HCT116 (cell line): ENCODE measurements at regions not wholly inside any gene's neighbourhood (a gene's known extent, or its start where the extent isn't known, plus 50 kb on each side); places are given as distances from the start of the nearest gene placed in this dataset.

Source experiments
- ATAC-seq: fragments of 200-7000 bp; cut with Tn5 transposase; 2 replicates; pipeline ENCODE4 v1.9.1; 2020; ENCODE audit warnings: mild to moderate bottlenecking, moderate library complexity
- BruUV-seq: library from RNA; stranded (reverse); fragments of 400-500 nt; replicated peaks from 2 replicates; lab custom pipeline; 2021; lab: Mats Ljungman, UMichigan
- CTCF ChIA-PET: fragments of 300-600 bp; sonication (Branson Sonifier 250); formaldehyde crosslinking; loops from one replicate; lab custom pipeline; 2021; ENCODE audit warnings: antibody characterized with exemption; lab: Charles Lee
- POLR2A ChIA-PET: fragments of 300-600, 350-600 bp; sonication (Branson Sonifier 250); formaldehyde crosslinking; loops from one replicate; lab custom pipeline; 2021; ENCODE audit warnings: antibody characterized with exemption; lab: Charles Lee
- RAD21 ChIA-PET, 2 experiments: fragments of 300-600 bp; sonication (Branson Sonifier 250); formaldehyde crosslinking; loops; one replicate each; lab custom pipeline; 2023; ENCODE audit warnings: low total read pairs in 2 of 2; ENCODE audit not compliant: uncharacterized antibody in 2 of 2, unreplicated experiment in 2 of 2, low non-redundant PET in 1 of 2; lab: Charles Lee
- DNase-seq: peaks from one replicate; pipeline ENCODE4 v3.0.0-alpha.2; 2010; ENCODE audit warnings: low read depth, low spot score
- H2AFZ ChIP-seq: fragments of 200-600 bp; shearing (Covaris generic), sonication (generic); 2 replicates; pipeline ENCODE4 v1.6.1; 2017; ENCODE audit warnings: low read depth, mixed run types, mixed read lengths, antibody characterized with exemption, low read length; ENCODE audit not compliant: poor library complexity, severe bottlenecking
- H3K27ac ChIP-seq: 2 replicates; pipeline ENCODE4 v1.5.1; 2012; ENCODE audit warnings: low read depth, low read length
- H3K27me3 ChIP-seq: fragments of 200-600 bp; sonication (generic); 2 replicates; pipeline ENCODE4 v1.6.1; 2016; ENCODE audit warnings: mixed run types, low read length, mixed read lengths; ENCODE audit not compliant: insufficient read depth
- H3K36me3 ChIP-seq, 2 experiments: fragments of 200-500 bp in 1 of 2; fragments of 200-600 bp in 1 of 2; sonication (Bioruptor generic) in 1 of 2; sonication (generic) in 1 of 2; 2 replicates each; pipeline versions ENCODE4 v1.5.1 to v1.6.1; 2014 to 2016; ENCODE audit warnings: low read length in 2 of 2, inconsistent platforms in 1 of 2, mixed read lengths in 1 of 2, mixed run types in 1 of 2; ENCODE audit not compliant: insufficient read depth in 2 of 2, control insufficient read depth in 1 of 2
- H3K4me1 ChIP-seq, 2 experiments: fragments of 200-600 bp in 1 of 2; sonication (generic) in 1 of 2; 2 replicates each; pipeline versions ENCODE4 v1.5.1 to v1.6.1; 2012 to 2017; ENCODE audit warnings: low read length in 2 of 2, inconsistent platforms in 1 of 2, mild to moderate bottlenecking in 1 of 2, mixed read lengths in 1 of 2, mixed run types in 1 of 2, moderate library complexity in 1 of 2; ENCODE audit not compliant: insufficient read depth in 2 of 2, control insufficient read depth in 1 of 2
- H3K4me2 ChIP-seq: fragments of 200-600 bp; sonication (generic); 2 replicates; pipeline ENCODE4 v1.6.1; 2017; ENCODE audit warnings: mixed run types, low read length, mixed read lengths
- H3K4me3 ChIP-seq, 2 experiments: fragments of 200-600 bp in 1 of 2; sonication (generic) in 1 of 2; replicated peaks in 1 of 2; 2 replicates each; pipeline ENCODE4 v1.5.1; 2011 to 2016; ENCODE audit warnings: low read length in 2 of 2, control low read depth in 1 of 2, low read depth in 1 of 2, mild to moderate bottlenecking in 1 of 2, mixed read lengths in 1 of 2, mixed run types in 1 of 2
- H3K79me2 ChIP-seq: fragments of 200-600 bp; sonication (generic); 2 replicates; pipeline ENCODE4 v1.6.1; 2017; ENCODE audit warnings: mild to moderate bottlenecking, mixed run types, low read length, moderate library complexity, mixed read lengths; ENCODE audit not compliant: insufficient read depth
- H3K9ac ChIP-seq: fragments of 200-600 bp; sonication (generic); 2 replicates; pipeline ENCODE4 v1.6.1; 2016; ENCODE audit warnings: low read length, mixed read lengths
- H3K9me2 ChIP-seq: fragments of 200-600 bp; sonication (generic), shearing (Covaris generic); 2 replicates; pipeline ENCODE4 v1.6.1; 2017; ENCODE audit warnings: mixed run types, mild to moderate bottlenecking, moderate library complexity; ENCODE audit not compliant: insufficient read depth
- H3K9me3 ChIP-seq, 2 experiments: fragments of 200-500 bp in 1 of 2; fragments of 200-600 bp in 1 of 2; sonication (Bioruptor generic) in 1 of 2; sonication (generic) in 1 of 2; 2 replicates each; pipeline ENCODE4 v1.6.1; 2014 to 2017; ENCODE audit warnings: low read length in 2 of 2, mixed read lengths in 2 of 2, inconsistent platforms in 1 of 2, low read depth in 1 of 2, mild to moderate bottlenecking in 1 of 2, mixed run types in 1 of 2, moderate library complexity in 1 of 2; ENCODE audit not compliant: control insufficient read depth in 1 of 2, insufficient read depth in 1 of 2
- H4K20me1 ChIP-seq: fragments of 200-600 bp; sonication (generic), shearing (Covaris generic); 2 replicates; pipeline ENCODE4 v1.6.1; 2017; ENCODE audit warnings: mixed run types, mild to moderate bottlenecking, moderate library complexity; ENCODE audit not compliant: insufficient read depth
- CBX3 ChIP-seq: IDR thresholded peaks from 2 replicates; pipeline ENCODE4 v1.6.1; 2012; ENCODE audit warnings: low read depth
- ELF1 ChIP-seq: IDR thresholded peaks from 2 replicates; pipeline ENCODE4 v1.6.1; 2012; ENCODE audit warnings: low read depth, borderline replicate concordance
- EZH2 ChIP-seq: fragments of 200-600 bp; sonication (generic); IDR thresholded peaks from 2 replicates; pipeline ENCODE4 v1.6.1; 2017; ENCODE audit warnings: antibody characterized with exemption, mixed run types
- EZH2phosphoT487 ChIP-seq: fragments of 200-600 bp; IDR thresholded peaks from 2 replicates; pipeline ENCODE4 v1.6.1; 2018; ENCODE audit warnings: antibody characterized with exemption, borderline replicate concordance
- JUND ChIP-seq: IDR thresholded peaks from 2 replicates; pipeline ENCODE4 v1.6.1; 2012
- POLR2AphosphoS5 ChIP-seq: IDR thresholded peaks from 2 replicates; pipeline ENCODE4 v1.6.1; 2011; ENCODE audit warnings: mild to moderate bottlenecking, low read depth, low read length, moderate library complexity
- RAD21 ChIP-seq: IDR thresholded peaks from 2 replicates; pipeline ENCODE4 v1.6.1; 2012; ENCODE audit warnings: low read depth, mild to moderate bottlenecking
- SIN3A ChIP-seq: IDR thresholded peaks from 2 replicates; pipeline ENCODE4 v1.6.1; 2012; ENCODE audit warnings: low read depth
- SP1 ChIP-seq: IDR thresholded peaks from 2 replicates; pipeline ENCODE4 v1.6.1; 2012; ENCODE audit warnings: low read depth
- YY1 ChIP-seq: IDR thresholded peaks from 2 replicates; pipeline ENCODE4 v1.6.1; 2011; ENCODE audit warnings: low read length, low read depth, moderate library complexity, mild to moderate bottlenecking; ENCODE audit not compliant: insufficient replicate concordance; ENCODE audit errors: extremely low read depth
- ZFX ChIP-seq: fragments of 450-650 bp; IDR thresholded peaks from 2 replicates; pipeline ENCODE4 v1.6.1; 2017
- ZNF274 ChIP-seq: fragments of 200-500 bp; sonication (Bioruptor generic); IDR thresholded peaks from 2 replicates; pipeline ENCODE4 v1.6.1; 2014; ENCODE audit warnings: mild to moderate bottlenecking, low read depth, low read length, inconsistent platforms
- intact Hi-C: fragments of 100-400 bp; cut with micrococcal nuclease; formaldehyde crosslinking; loops from 2 replicates; pipeline ENCODE4 v1.10.0; 2022
- TF ChIP-seq, protein P1 (sequence below): IDR thresholded peaks from 2 replicates; pipeline ENCODE4 v1.6.1; 2012
- TF ChIP-seq, protein P2 (sequence below): IDR thresholded peaks from 2 replicates; pipeline ENCODE4 v1.6.1; 2012
- TF ChIP-seq, protein P3 (sequence below), 3 experiments: fragments of 200-600 bp in 1 of 3; sonication (generic) in 1 of 3; IDR thresholded peaks in 2 of 3; conservative IDR thresholded peaks in 1 of 3; 2 replicates each; pipeline ENCODE4 v1.5.1; 2012 to 2017; ENCODE audit warnings: low read depth in 2 of 3, low read length in 2 of 3, antibody characterized with exemption in 1 of 3, borderline replicate concordance in 1 of 3, control low read depth in 1 of 3, mild to moderate bottlenecking in 1 of 3, mixed read lengths in 1 of 3, mixed run types in 1 of 3, moderate library complexity in 1 of 3; ENCODE audit not compliant: insufficient read depth in 1 of 3
- TF ChIP-seq, protein P4 (sequence below): IDR thresholded peaks from 2 replicates; pipeline ENCODE4 v1.6.1; 2011; ENCODE audit warnings: mild to moderate bottlenecking, low read length, moderate library complexity; ENCODE audit not compliant: insufficient replicate concordance; ENCODE audit errors: extremely low read depth
- TF ChIP-seq, protein P5 (sequence below): IDR thresholded peaks from 2 replicates; pipeline ENCODE4 v1.6.1; 2012; ENCODE audit warnings: low read depth

DNA sequence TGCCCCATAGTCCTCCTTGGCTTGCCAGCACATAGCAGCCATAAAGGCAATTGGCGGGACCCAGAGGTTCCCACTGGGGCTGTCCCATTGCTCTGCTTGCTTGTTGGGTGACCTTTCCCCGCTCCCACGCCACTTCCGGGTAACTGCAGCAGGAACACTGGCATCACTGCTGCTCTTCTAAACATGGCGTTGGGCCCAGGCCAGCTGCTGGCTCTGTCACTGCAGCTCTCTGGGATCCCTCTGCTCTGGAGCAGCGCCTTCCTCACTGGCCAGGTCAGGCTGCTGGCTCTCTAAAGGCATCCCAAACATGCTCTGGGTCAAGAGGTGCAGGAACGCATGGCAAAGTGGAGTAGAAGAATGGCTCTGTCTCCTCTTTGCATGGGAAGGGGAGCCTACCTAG, 92.9 kb downstream of the DRD1 start:
- Histone ChIP-seq H3K9me2 (no peaks in the 10 kb centered on the region), H3K4me3 (no peak overlapping the region), H3K4me2 (no peak overlapping the region), H4K20me1 (no peaks in the 10 kb centered on the region), H3K27me3 (peaks cover 13% of the 10 kb centered on the region; the same call in 1 of the 2 replicates), H3K9me3 (no peaks in the 10 kb centered on the region), H3K27ac (peak overlapping the region; percentile 21; the same call in 1 of the 2 replicates), H3K36me3 (no peaks in the 10 kb centered on the region), H3K9ac (no peak overlapping the region), H3K4me1 (peaks cover 18 to 45% of the 10 kb centered on the region in 2 experiments), H2AFZ (no peak overlapping the region), H3K79me2 (no peaks in the 10 kb centered on the region)
- RAD21 ChIA-PET, result no interaction called here
- DNase-seq, result no peak
- TF ChIP-seq, protein P1, sequence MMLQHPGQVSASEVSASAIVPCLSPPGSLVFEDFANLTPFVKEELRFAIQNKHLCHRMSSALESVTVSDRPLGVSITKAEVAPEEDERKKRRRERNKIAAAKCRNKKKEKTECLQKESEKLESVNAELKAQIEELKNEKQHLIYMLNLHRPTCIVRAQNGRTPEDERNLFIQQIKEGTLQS, result no peak
- no peak for TF ChIP-seq EZH2
- TF ChIP-seq ZNF274, result no peak
- TF ChIP-seq ELF1, result no peak
- no peak for TF ChIP-seq POLR2AphosphoS5
- TF ChIP-seq RAD21, result no peak
- TF ChIP-seq CBX3, result no peak
- no peak for TF ChIP-seq YY1
- TF ChIP-seq, protein P2, sequence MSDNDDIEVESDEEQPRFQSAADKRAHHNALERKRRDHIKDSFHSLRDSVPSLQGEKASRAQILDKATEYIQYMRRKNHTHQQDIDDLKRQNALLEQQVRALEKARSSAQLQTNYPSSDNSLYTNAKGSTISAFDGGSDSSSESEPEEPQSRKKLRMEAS, result no peak
- TF ChIP-seq ZFX, result no peak
- TF ChIP-seq EZH2phosphoT487, result no peak
- TF ChIP-seq, protein P3, sequence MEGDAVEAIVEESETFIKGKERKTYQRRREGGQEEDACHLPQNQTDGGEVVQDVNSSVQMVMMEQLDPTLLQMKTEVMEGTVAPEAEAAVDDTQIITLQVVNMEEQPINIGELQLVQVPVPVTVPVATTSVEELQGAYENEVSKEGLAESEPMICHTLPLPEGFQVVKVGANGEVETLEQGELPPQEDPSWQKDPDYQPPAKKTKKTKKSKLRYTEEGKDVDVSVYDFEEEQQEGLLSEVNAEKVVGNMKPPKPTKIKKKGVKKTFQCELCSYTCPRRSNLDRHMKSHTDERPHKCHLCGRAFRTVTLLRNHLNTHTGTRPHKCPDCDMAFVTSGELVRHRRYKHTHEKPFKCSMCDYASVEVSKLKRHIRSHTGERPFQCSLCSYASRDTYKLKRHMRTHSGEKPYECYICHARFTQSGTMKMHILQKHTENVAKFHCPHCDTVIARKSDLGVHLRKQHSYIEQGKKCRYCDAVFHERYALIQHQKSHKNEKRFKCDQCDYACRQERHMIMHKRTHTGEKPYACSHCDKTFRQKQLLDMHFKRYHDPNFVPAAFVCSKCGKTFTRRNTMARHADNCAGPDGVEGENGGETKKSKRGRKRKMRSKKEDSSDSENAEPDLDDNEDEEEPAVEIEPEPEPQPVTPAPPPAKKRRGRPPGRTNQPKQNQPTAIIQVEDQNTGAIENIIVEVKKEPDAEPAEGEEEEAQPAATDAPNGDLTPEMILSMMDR (IDR thresholded peaks at IDR 0.05 in 2 of 3, conservative IDR thresholded peaks at IDR 0.05 in 1 of 3; ENCODE audit: borderline replicate concordance in 1 of 3, insufficient read depth in 1 of 3, low read depth in 2 of 3, low read length in 2 of 3), result no peak
- TF ChIP-seq, protein P4, sequence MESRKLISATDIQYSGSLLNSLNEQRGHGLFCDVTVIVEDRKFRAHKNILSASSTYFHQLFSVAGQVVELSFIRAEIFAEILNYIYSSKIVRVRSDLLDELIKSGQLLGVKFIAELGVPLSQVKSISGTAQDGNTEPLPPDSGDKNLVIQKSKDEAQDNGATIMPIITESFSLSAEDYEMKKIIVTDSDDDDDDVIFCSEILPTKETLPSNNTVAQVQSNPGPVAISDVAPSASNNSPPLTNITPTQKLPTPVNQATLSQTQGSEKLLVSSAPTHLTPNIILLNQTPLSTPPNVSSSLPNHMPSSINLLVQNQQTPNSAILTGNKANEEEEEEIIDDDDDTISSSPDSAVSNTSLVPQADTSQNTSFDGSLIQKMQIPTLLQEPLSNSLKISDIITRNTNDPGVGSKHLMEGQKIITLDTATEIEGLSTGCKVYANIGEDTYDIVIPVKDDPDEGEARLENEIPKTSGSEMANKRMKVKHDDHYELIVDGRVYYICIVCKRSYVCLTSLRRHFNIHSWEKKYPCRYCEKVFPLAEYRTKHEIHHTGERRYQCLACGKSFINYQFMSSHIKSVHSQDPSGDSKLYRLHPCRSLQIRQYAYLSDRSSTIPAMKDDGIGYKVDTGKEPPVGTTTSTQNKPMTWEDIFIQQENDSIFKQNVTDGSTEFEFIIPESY, result no peak
- TF ChIP-seq SIN3A, result no peak
- no peak for TF ChIP-seq JUND
- no peak for TF ChIP-seq SP1
- TF ChIP-seq, protein P5, sequence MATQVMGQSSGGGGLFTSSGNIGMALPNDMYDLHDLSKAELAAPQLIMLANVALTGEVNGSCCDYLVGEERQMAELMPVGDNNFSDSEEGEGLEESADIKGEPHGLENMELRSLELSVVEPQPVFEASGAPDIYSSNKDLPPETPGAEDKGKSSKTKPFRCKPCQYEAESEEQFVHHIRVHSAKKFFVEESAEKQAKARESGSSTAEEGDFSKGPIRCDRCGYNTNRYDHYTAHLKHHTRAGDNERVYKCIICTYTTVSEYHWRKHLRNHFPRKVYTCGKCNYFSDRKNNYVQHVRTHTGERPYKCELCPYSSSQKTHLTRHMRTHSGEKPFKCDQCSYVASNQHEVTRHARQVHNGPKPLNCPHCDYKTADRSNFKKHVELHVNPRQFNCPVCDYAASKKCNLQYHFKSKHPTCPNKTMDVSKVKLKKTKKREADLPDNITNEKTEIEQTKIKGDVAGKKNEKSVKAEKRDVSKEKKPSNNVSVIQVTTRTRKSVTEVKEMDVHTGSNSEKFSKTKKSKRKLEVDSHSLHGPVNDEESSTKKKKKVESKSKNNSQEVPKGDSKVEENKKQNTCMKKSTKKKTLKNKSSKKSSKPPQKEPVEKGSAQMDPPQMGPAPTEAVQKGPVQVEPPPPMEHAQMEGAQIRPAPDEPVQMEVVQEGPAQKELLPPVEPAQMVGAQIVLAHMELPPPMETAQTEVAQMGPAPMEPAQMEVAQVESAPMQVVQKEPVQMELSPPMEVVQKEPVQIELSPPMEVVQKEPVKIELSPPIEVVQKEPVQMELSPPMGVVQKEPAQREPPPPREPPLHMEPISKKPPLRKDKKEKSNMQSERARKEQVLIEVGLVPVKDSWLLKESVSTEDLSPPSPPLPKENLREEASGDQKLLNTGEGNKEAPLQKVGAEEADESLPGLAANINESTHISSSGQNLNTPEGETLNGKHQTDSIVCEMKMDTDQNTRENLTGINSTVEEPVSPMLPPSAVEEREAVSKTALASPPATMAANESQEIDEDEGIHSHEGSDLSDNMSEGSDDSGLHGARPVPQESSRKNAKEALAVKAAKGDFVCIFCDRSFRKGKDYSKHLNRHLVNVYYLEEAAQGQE, result no peak
- POLR2A ChIA-PET, result no interaction called here
- intact Hi-C loops, result no loop called here
- CTCF ChIA-PET, result no interaction called here
- no peak for ATAC-seq
- no TSS peak for BruUV-seq
